Fibroblast of lung (primary cell): ENCODE measurements at regions not wholly inside any gene's neighbourhood (a gene's known extent, or its start where the extent isn't known, plus 50 kb on each side); places are given as distances from the start of the nearest gene placed in this dataset.

Experiments
- DNase-seq, 2 donors: peaks; one replicate each; pipeline versions ENCODE4 v3.0.0 to v3.0.0-alpha.2; 2010; ENCODE audit warnings: low read depth in 2 of 2
- H2AFZ ChIP-seq: 2 replicates; pipeline ENCODE4 v1.5.1; 2012; ENCODE audit warnings: low read length, control low read depth, inconsistent platforms
- H3K27ac ChIP-seq: 2 replicates; pipeline ENCODE4 v1.5.1; 2011; ENCODE audit warnings: low read length, control low read depth; ENCODE audit not compliant: insufficient read depth
- H3K27me3 ChIP-seq: 2 replicates; pipeline ENCODE4 v1.5.1; 2011; ENCODE audit warnings: mild to moderate bottlenecking, low read length; ENCODE audit not compliant: control insufficient read depth, insufficient read depth
- H3K36me3 ChIP-seq: 2 replicates; pipeline ENCODE4 v1.5.1; 2011; ENCODE audit warnings: low read length; ENCODE audit not compliant: control insufficient read depth, insufficient read depth
- H3K4me1 ChIP-seq: 2 replicates; pipeline ENCODE4 v1.5.1; 2011; ENCODE audit warnings: low read length; ENCODE audit not compliant: control insufficient read depth, insufficient read depth; ENCODE audit errors: extremely low read depth
- H3K4me2 ChIP-seq: 2 replicates; pipeline ENCODE4 v1.5.1; 2011; ENCODE audit warnings: low read length, control low read depth; ENCODE audit not compliant: insufficient read depth; ENCODE audit errors: extremely low read depth
- H3K4me3 ChIP-seq, 4 experiments: fragments of 200-600 bp in 1 of 4; sonication (generic) in 1 of 4; replicated peaks in 1 of 4; 2 replicates each; pipeline ENCODE4 v1.5.1; 2011 to 2016; ENCODE audit warnings: low read length in 4 of 4, low read depth in 3 of 4, mild to moderate bottlenecking in 3 of 4, control low read depth in 2 of 4, inconsistent platforms in 1 of 4, mixed read lengths in 1 of 4; ENCODE audit not compliant: insufficient read depth in 1 of 4; ENCODE audit errors: control extremely low read depth in 1 of 4
- H3K79me2 ChIP-seq: 2 replicates; pipeline ENCODE4 v1.5.1; 2012; ENCODE audit warnings: mild to moderate bottlenecking, low read length, inconsistent platforms; ENCODE audit not compliant: control insufficient read depth, insufficient read depth
- H3K9ac ChIP-seq: 2 replicates; pipeline ENCODE4 v1.5.1; 2011; ENCODE audit warnings: mild to moderate bottlenecking, low read length, control low read depth; ENCODE audit not compliant: insufficient read depth
- H3K9me3 ChIP-seq: 2 replicates; pipeline ENCODE4 v1.5.1; 2012; ENCODE audit warnings: low read depth, low read length; ENCODE audit not compliant: control insufficient read depth, insufficient read depth
- H4K20me1 ChIP-seq: 2 replicates; pipeline ENCODE4 v1.5.1; 2011; ENCODE audit warnings: low read length; ENCODE audit not compliant: control insufficient read depth, insufficient read depth; ENCODE audit errors: extremely low read depth
- CTCF ChIP-seq, 2 donors: IDR thresholded peaks in 1 of 2; conservative IDR thresholded peaks in 1 of 2; 1 replicate in 1 of 2; 2 replicates in 1 of 2; pipeline ENCODE4 v1.5.1; 2011 to 2012; ENCODE audit warnings: low read length in 2 of 2, control low read depth in 1 of 2, inconsistent platforms in 1 of 2, low read depth in 1 of 2, mild to moderate bottlenecking in 1 of 2
- EZH2 ChIP-seq: IDR thresholded peaks from 2 replicates; pipeline ENCODE4 v1.5.1; 2012; ENCODE audit warnings: low read length, control low read depth, mild to moderate bottlenecking; ENCODE audit errors: missing control alignments

GRCh38 chr2:217269701-217270484 is 410.0 kb upstream of the TNP1 start:
- H3K79me2 ChIP-seq = no peaks in the 10 kb centered on the region
- H3K9me3 ChIP-seq = no peaks in the 10 kb centered on the region
- H3K4me1 ChIP-seq = peaks cover 7% of the 10 kb centered on the region
- no peaks in the 10 kb centered on the region for H4K20me1 ChIP-seq
- TF ChIP-seq CTCF (conservative IDR thresholded peaks at IDR 0.05 in 1 of 2, IDR thresholded peaks at IDR 0.05 in 1 of 2; ENCODE audit: low read depth in 1 of 2, low read length in 2 of 2) (no peak), EZH2 (no peak)
- H3K27ac ChIP-seq = no peak overlapping the region
- no peaks in the 10 kb centered on the region for H3K27me3 ChIP-seq
- H2AFZ ChIP-seq = peak overlapping the region; percentile 17
- no peak for DNase-seq
- H3K36me3 ChIP-seq = no peaks in the 10 kb centered on the region
- H3K4me3 ChIP-seq = no peak overlapping the region
- H3K4me2 ChIP-seq = no peak overlapping the region
- no peak overlapping the region for H3K9ac ChIP-seq

DNA sequence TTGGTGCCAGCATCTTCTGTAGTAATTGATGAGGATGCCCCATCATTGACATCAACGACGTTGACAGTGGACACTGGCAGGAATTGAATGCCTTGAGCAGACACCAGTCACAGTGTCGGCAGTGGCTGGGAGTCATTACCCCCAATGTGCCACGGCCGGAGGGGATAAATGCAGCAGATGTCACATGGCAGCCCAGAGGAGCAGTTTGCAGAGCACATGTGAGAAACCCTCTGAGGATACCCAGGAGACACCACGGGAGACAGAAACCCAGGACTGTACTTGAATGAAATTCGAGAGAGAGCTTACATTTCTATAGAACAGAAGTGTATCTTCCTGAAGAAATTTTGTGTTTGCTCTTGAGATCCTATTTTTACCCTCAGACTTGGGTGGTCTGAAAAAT is 409.1 kb upstream of the TNP1 start:
- Histone ChIP-seq H3K4me3 (no peak overlapping the region), H3K27ac (no peak overlapping the region), H2AFZ (no peak overlapping the region), H3K4me2 (no peak overlapping the region), H4K20me1 (no peaks in the 10 kb centered on the region), H3K79me2 (no peaks in the 10 kb centered on the region), H3K9ac (no peak overlapping the region), H3K36me3 (no peaks in the 10 kb centered on the region), H3K27me3 (no peaks in the 10 kb centered on the region), H3K9me3 (no peaks in the 10 kb centered on the region), H3K4me1 (peaks cover 7% of the 10 kb centered on the region)
- TF ChIP-seq EZH2 (no peak), CTCF (conservative IDR thresholded peaks at IDR 0.05 in 1 of 2, IDR thresholded peaks at IDR 0.05 in 1 of 2; ENCODE audit: low read depth in 1 of 2, low read length in 2 of 2) (no peak)
- DNase-seq = no peak

DNA sequence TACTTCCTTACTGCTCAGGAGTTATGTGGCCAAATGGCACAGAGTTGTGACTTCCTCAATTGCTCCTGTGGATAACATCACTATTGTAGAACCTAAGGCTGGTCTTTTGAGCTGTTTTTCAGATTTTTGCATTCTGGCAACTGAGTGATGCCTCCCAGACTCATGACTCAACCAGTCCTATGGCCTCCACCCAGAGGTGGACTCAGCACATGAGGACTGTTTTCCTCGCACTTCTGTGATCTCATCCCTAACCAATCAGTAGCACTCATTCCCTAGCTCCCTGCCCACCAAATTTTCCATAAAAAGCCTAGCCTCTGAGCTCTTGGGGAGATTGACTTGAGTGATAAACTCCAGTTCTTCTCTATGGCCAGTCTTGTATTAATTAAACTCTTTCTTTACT is 407.9 kb upstream of the TNP1 start:
- H3K4me1 ChIP-seq = peaks cover 7% of the 10 kb centered on the region
- no peaks in the 10 kb centered on the region for H3K9me3 ChIP-seq
- no peaks in the 10 kb centered on the region for H3K36me3 ChIP-seq
- H3K9ac ChIP-seq = no peak overlapping the region
- no peak overlapping the region for H3K4me3 ChIP-seq
- no peaks in the 10 kb centered on the region for H4K20me1 ChIP-seq
- no peak overlapping the region for H3K27ac ChIP-seq
- no peak overlapping the region for H2AFZ ChIP-seq
- TF ChIP-seq EZH2 (no peak), CTCF (conservative IDR thresholded peaks at IDR 0.05 in 1 of 2, IDR thresholded peaks at IDR 0.05 in 1 of 2; ENCODE audit: low read depth in 1 of 2, low read length in 2 of 2) (no peak)
- no peak for DNase-seq
- no peaks in the 10 kb centered on the region for H3K79me2 ChIP-seq
- H3K27me3 ChIP-seq = no peaks in the 10 kb centered on the region
- H3K4me2 ChIP-seq = no peak overlapping the region
